ENCODE measurements at regions not wholly inside any gene's neighbourhood (a gene's known extent, or its start where the extent isn't known, plus 50 kb on each side); places are given as distances from the start of the nearest gene placed in this dataset.
"Not testable (repeated sequence)": the region's sequence is repeated elsewhere in the genome, so short reads cannot be mapped to it uniquely, and the experiment has no call there.

DNA sequence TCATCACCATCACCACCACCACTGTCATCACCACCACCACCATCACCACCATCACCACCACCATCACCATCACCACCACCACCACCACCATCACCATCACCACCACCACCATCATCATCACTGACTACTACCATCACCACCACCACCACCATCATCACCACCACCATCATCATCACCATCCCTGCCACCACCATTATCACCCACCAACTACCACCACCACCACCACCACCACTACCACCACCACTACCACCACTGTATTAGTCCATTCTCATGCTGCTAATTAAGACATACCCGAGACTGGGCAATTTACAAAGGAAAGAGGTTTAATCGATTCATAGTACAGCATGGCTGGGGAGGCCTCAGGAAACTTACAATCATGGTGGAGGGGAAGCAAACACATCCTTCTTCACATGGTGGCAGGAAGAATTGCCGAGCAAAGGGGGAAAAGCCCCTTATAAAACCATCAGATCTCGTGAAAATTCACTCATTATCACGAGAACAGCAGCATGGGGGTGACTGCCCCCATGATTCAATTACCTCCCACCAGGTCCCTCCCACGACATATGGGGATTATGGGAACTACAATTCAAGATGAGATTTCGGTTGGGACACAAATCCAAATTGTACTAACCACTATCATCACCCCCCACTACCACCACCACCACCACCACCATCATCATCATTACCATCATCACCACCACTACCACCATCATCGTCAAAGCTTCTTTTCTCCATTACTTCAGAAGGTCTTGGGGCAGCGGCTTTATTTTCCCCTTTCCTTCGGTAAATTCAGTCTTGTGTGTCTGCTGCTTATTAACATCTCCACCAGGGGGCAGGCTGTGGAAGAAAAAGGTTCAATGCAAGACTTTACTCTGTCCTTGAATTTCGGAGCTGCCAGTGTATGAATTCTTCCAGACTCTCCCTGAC, 53.6 kb upstream of the SCAF4 start:
- not testable (repeated sequence) for H3K36me3 ChIP-seq (ENCODE audit: control insufficient read depth in 2 of 2, insufficient read depth in 1 of 2, low read length in 2 of 2); H3K27ac ChIP-seq (ENCODE audit: extremely low read depth, low read depth, low read length); H3K9me3 ChIP-seq (ENCODE audit: control insufficient read depth, insufficient read depth, low read depth, low read length); H3K4me3 ChIP-seq (ENCODE audit: low read depth, low read length); H3K4me1 ChIP-seq (ENCODE audit: control insufficient read depth, insufficient read depth, low read length)
- ChIA-PET CTCF (interaction anchor here (0.5 to 1.6 kb wide), 54 partner anchors 9 to 993 kb away, joined by 3 to 55 read pairs (median 4); partner anchors contain the start of gene HUNK), POLR2A (interaction anchor here (1.0 kb wide), 1 partner anchor 493 kb away, joined by 3 read pairs; the partner anchor contains the start of gene MIS18A)
- TF ChIP-seq ZNF114 (tag by site-specific recombination; IDR thresholded peaks at IDR 0.05) (peak; percentile 50; the same call in 1 of the 2 replicates), ZNF311 (tag by site-specific recombination; IDR thresholded peaks at IDR 0.05; ENCODE audit: borderline replicate concordance) (0 out of 2 replicates have a peak, but pooled peaks have one; percentile 51), WT1 (tag by site-specific recombination; IDR thresholded peaks at IDR 0.05) (peak; percentile 27; the same call in 1 of the 2 replicates), ZFHX2 (tag by site-specific recombination; conservative IDR thresholded peaks at IDR 0.05) (peak; percentile 85), ZNF707 (tag by site-specific recombination; IDR thresholded peaks at IDR 0.05) (peak; percentile 41; the same call in 1 of the 2 replicates), ZNF76 (tag by site-specific recombination; IDR thresholded peaks at IDR 0.05; ENCODE audit: borderline replicate concordance, low read depth) (peak; percentile 80), SP3 (tag by site-specific recombination; IDR thresholded peaks at IDR 0.05) (peak; percentile 36; the same call in 1 of the 2 replicates), ZNF324 (tag by site-specific recombination; IDR thresholded peaks at IDR 0.05) (0 out of 2 replicates have a peak, but pooled peaks have one; percentile 43), ZSCAN23 (tag by site-specific recombination; IDR thresholded peaks at IDR 0.05) (0 out of 2 replicates have a peak, but pooled peaks have one; percentile 32), ZNF654 (tag by site-specific recombination; IDR thresholded peaks at IDR 0.05; ENCODE audit: low read depth) (peak; percentile 66), EGR2 (tag by site-specific recombination; IDR thresholded peaks at IDR 0.05; ENCODE audit: low read depth) (peak; percentile 84), ZNF354C (tag by site-specific recombination; IDR thresholded peaks at IDR 0.05; ENCODE audit: borderline replicate concordance, low read depth) (0 out of 2 replicates have a peak, but pooled peaks have one; percentile 14)
- TF ChIP-seq, protein P1, sequence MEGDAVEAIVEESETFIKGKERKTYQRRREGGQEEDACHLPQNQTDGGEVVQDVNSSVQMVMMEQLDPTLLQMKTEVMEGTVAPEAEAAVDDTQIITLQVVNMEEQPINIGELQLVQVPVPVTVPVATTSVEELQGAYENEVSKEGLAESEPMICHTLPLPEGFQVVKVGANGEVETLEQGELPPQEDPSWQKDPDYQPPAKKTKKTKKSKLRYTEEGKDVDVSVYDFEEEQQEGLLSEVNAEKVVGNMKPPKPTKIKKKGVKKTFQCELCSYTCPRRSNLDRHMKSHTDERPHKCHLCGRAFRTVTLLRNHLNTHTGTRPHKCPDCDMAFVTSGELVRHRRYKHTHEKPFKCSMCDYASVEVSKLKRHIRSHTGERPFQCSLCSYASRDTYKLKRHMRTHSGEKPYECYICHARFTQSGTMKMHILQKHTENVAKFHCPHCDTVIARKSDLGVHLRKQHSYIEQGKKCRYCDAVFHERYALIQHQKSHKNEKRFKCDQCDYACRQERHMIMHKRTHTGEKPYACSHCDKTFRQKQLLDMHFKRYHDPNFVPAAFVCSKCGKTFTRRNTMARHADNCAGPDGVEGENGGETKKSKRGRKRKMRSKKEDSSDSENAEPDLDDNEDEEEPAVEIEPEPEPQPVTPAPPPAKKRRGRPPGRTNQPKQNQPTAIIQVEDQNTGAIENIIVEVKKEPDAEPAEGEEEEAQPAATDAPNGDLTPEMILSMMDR (tag by site-specific recombination; IDR thresholded peaks at IDR 0.05) = peak; percentile 76
- TF ChIP-seq, protein P2, sequence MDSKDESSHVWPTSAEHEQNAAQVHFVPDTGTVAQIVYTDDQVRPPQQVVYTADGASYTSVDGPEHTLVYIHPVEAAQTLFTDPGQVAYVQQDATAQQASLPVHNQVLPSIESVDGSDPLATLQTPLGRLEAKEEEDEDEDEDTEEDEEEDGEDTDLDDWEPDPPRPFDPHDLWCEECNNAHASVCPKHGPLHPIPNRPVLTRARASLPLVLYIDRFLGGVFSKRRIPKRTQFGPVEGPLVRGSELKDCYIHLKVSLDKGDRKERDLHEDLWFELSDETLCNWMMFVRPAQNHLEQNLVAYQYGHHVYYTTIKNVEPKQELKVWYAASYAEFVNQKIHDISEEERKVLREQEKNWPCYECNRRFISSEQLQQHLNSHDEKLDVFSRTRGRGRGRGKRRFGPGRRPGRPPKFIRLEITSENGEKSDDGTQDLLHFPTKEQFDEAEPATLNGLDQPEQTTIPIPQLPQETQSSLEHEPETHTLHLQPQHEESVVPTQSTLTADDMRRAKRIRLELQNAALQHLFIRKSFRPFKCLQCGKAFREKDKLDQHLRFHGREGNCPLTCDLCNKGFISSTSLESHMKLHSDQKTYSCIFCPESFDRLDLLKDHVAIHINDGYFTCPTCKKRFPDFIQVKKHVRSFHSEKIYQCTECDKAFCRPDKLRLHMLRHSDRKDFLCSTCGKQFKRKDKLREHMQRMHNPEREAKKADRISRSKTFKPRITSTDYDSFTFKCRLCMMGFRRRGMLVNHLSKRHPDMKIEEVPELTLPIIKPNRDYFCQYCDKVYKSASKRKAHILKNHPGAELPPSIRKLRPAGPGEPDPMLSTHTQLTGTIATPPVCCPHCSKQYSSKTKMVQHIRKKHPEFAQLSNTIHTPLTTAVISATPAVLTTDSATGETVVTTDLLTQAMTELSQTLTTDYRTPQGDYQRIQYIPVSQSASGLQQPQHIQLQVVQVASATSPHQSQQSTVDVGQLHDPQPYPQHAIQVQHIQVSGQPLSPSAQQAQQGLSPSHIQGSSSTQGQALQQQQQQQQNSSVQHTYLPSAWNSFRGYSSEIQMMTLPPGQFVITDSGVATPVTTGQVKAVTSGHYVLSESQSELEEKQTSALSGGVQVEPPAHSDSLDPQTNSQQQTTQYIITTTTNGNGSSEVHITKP (tag by site-specific recombination; IDR thresholded peaks at IDR 0.05) = peak; percentile 23; the same call in 1 of the 2 replicates
- TF ChIP-seq, protein P3, sequence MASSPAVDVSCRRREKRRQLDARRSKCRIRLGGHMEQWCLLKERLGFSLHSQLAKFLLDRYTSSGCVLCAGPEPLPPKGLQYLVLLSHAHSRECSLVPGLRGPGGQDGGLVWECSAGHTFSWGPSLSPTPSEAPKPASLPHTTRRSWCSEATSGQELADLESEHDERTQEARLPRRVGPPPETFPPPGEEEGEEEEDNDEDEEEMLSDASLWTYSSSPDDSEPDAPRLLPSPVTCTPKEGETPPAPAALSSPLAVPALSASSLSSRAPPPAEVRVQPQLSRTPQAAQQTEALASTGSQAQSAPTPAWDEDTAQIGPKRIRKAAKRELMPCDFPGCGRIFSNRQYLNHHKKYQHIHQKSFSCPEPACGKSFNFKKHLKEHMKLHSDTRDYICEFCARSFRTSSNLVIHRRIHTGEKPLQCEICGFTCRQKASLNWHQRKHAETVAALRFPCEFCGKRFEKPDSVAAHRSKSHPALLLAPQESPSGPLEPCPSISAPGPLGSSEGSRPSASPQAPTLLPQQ (tag by site-specific recombination; IDR thresholded peaks at IDR 0.05) = peak; percentile 57
- TF ChIP-seq, protein P4, sequence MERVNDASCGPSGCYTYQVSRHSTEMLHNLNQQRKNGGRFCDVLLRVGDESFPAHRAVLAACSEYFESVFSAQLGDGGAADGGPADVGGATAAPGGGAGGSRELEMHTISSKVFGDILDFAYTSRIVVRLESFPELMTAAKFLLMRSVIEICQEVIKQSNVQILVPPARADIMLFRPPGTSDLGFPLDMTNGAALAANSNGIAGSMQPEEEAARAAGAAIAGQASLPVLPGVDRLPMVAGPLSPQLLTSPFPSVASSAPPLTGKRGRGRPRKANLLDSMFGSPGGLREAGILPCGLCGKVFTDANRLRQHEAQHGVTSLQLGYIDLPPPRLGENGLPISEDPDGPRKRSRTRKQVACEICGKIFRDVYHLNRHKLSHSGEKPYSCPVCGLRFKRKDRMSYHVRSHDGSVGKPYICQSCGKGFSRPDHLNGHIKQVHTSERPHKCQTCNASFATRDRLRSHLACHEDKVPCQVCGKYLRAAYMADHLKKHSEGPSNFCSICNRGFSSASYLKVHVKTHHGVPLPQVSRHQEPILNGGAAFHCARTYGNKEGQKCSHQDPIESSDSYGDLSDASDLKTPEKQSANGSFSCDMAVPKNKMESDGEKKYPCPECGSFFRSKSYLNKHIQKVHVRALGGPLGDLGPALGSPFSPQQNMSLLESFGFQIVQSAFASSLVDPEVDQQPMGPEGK (tag by site-specific recombination; IDR thresholded peaks at IDR 0.05) = 0 out of 2 replicates have a peak, but pooled peaks have one; percentile 32
- TF ChIP-seq, protein P5, sequence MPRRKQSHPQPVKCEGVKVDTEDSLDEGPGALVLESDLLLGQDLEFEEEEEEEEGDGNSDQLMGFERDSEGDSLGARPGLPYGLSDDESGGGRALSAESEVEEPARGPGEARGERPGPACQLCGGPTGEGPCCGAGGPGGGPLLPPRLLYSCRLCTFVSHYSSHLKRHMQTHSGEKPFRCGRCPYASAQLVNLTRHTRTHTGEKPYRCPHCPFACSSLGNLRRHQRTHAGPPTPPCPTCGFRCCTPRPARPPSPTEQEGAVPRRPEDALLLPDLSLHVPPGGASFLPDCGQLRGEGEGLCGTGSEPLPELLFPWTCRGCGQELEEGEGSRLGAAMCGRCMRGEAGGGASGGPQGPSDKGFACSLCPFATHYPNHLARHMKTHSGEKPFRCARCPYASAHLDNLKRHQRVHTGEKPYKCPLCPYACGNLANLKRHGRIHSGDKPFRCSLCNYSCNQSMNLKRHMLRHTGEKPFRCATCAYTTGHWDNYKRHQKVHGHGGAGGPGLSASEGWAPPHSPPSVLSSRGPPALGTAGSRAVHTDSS (tag by site-specific recombination; IDR thresholded peaks at IDR 0.05) = peak; percentile 77
